Keratinocyte (primary cell): ENCODE measurements at regions not wholly inside any gene's neighbourhood (a gene's known extent, or its start where the extent isn't known, plus 50 kb on each side); places are given as distances from the start of the nearest gene placed in this dataset.

ENCODE experiments used
- DNase-seq: peaks from one replicate; pipeline ENCODE4 v3.0.0-alpha.2; 2011; ENCODE audit warnings: low read depth, missing footprints, low spot score
- FAIRE-seq: peaks from 2 replicates; lab custom pipeline; 2011; peaks lifted over from hg19 to GRCh38; lab: Jason Lieb, UNC
- H2AFZ ChIP-seq: 2 replicates; pipeline ENCODE4 v1.6.0; 2012; ENCODE audit warnings: low read length, control low read depth, inconsistent platforms; ENCODE audit not compliant: control insufficient read depth
- H3K27ac ChIP-seq: 2 replicates; pipeline ENCODE4 v1.5.1; 2011; ENCODE audit warnings: low read length; ENCODE audit not compliant: control insufficient read depth, insufficient read depth
- H3K27me3 ChIP-seq: 3 replicates; pipeline ENCODE4 v1.6.0; 2011; ENCODE audit warnings: low read length; ENCODE audit not compliant: control insufficient read depth, insufficient read depth; ENCODE audit errors: extremely low read depth
- H3K36me3 ChIP-seq, 2 experiments: 2 replicates in 1 of 2; 3 replicates in 1 of 2; pipeline ENCODE4 v1.5.1; 2011; ENCODE audit warnings: low read length in 2 of 2, mild to moderate bottlenecking in 1 of 2; ENCODE audit not compliant: control insufficient read depth in 2 of 2, insufficient read depth in 2 of 2; ENCODE audit errors: extremely low read depth in 1 of 2
- H3K4me1 ChIP-seq: 3 replicates; pipeline ENCODE4 v1.5.1; 2011; ENCODE audit warnings: low read length; ENCODE audit not compliant: control insufficient read depth, insufficient read depth; ENCODE audit errors: extremely low read depth
- H3K4me2 ChIP-seq: 3 replicates; pipeline ENCODE4 v1.6.0; 2011; ENCODE audit warnings: low read depth, low read length; ENCODE audit not compliant: control insufficient read depth, insufficient read depth; ENCODE audit errors: extremely low read depth
- H3K4me3 ChIP-seq, 3 experiments: fragments of 200-600 bp in 1 of 3; sonication (generic) in 1 of 3; 2 replicates in 2 of 3; 3 replicates in 1 of 3; pipeline ENCODE4 v1.5.1; 2011 to 2016; ENCODE audit warnings: low read length in 3 of 3, mild to moderate bottlenecking in 3 of 3, control low read depth in 2 of 3, inconsistent platforms in 1 of 3, low read depth in 1 of 3, mixed read lengths in 1 of 3, mixed run types in 1 of 3, moderate library complexity in 1 of 3; ENCODE audit not compliant: control insufficient read depth in 2 of 3, insufficient read depth in 2 of 3; ENCODE audit errors: extremely low read depth in 1 of 3
- H3K79me2 ChIP-seq: 2 replicates; pipeline ENCODE4 v1.6.0; 2012; ENCODE audit warnings: low read length; ENCODE audit not compliant: control insufficient read depth, insufficient read depth
- H3K9ac ChIP-seq: 3 replicates; pipeline ENCODE4 v1.6.0; 2011; ENCODE audit warnings: low read length; ENCODE audit not compliant: control insufficient read depth, insufficient read depth; ENCODE audit errors: extremely low read depth
- H3K9me1 ChIP-seq: 3 replicates; pipeline ENCODE4 v1.6.0; 2011; ENCODE audit warnings: low read length; ENCODE audit not compliant: control insufficient read depth, insufficient read depth; ENCODE audit errors: extremely low read depth
- H3K9me3 ChIP-seq: 2 replicates; pipeline ENCODE4 v1.5.1; 2012; ENCODE audit warnings: low read depth, low read length; ENCODE audit not compliant: control insufficient read depth
- H4K20me1 ChIP-seq: 3 replicates; pipeline ENCODE4 v1.6.0; 2011; ENCODE audit warnings: low read length; ENCODE audit not compliant: control insufficient read depth, insufficient read depth; ENCODE audit errors: extremely low read depth
- CTCF ChIP-seq, 3 experiments: IDR thresholded peaks in 1 of 3; conservative IDR thresholded peaks in 1 of 3; optimal IDR thresholded peaks in 1 of 3; 2 replicates in 2 of 3; 3 replicates in 1 of 3; pipeline versions ENCODE3 to v1.5.1; 2011; ENCODE audit warnings: low read length in 3 of 3, mild to moderate bottlenecking in 3 of 3, moderate library complexity in 2 of 3, control low read depth in 1 of 3, inconsistent platforms in 1 of 3; ENCODE audit not compliant: insufficient read depth in 2 of 3; ENCODE audit errors: extremely low read depth in 1 of 3
- EZH2 ChIP-seq: IDR thresholded peaks from one replicate; pipeline ENCODE4 v1.6.1; 2012; ENCODE audit warnings: inconsistent platforms, mild to moderate bottlenecking, low read length, moderate library complexity
- dilution Hi-C: fragments of 300-500 bp; cut with MboI; formaldehyde crosslinking; loops from one replicate; pipeline ENCODE4 v1.7.0; 2020; ENCODE audit warnings: low sequenced_read_pairs; ENCODE audit not compliant: extremely low pct_ligation_motif_present

DNA sequence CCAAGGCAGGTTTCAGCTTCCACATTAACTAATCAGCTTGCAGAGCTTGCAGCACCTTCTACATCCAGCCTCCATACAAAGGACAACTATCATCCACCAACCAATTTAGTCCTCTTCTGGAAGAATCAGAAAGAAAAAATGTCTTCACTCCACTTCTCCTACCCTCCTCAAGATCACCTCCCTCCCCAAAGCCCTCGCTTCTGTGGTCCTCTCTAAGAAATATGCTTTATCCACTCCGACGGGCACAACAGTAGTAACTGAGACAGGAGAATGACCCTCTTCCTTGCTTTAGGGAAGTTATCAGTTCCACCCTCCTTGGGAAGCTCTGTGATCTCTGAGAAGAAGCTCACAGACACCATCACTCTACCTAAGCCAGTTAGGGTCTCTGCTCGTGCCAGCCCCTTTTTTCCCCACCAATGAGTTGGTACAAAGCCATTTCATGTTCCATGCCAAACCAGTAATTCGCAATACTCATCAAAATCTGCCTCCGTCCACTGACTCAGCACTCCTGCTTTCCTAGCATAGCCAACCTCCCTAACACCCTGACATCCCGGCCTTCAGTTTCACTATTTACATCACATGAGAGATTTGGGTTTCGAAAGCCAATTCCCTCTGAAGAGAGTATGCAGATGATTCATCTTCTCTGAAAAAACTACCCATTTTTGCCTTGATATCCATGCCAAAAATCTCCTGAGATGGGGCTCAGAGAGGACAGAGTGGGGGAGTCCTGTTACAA is 114.1 kb upstream of the PKDCC start:
- no peaks in the 10 kb centered on the region for H3K9me3 ChIP-seq
- DNase-seq (no peak), FAIRE-seq (no peak)
- no peaks in the 10 kb centered on the region for H3K36me3 ChIP-seq
- H3K4me2 ChIP-seq: no peak overlapping the region
- no peak overlapping the region for H3K4me3 ChIP-seq
- peaks cover 1% of the 10 kb centered on the region for H3K4me1 ChIP-seq
- no peaks in the 10 kb centered on the region for H3K27me3 ChIP-seq
- no peaks in the 10 kb centered on the region for H4K20me1 ChIP-seq
- dilution Hi-C loops: no loop called here
- TF ChIP-seq EZH2: no peak
- TF ChIP-seq CTCF (optimal IDR thresholded peaks at IDR 0.05 in 1 of 3, IDR thresholded peaks at IDR 0.05 in 1 of 3, conservative IDR thresholded peaks at IDR 0.05 in 1 of 3; ENCODE audit: extremely low read depth in 1 of 3, insufficient read depth in 2 of 3, low read length in 3 of 3): no peak
- no peaks in the 10 kb centered on the region for H3K79me2 ChIP-seq
- no peak overlapping the region for H2AFZ ChIP-seq
- H3K9me1 ChIP-seq: no peaks in the 10 kb centered on the region
- no peak overlapping the region for H3K9ac ChIP-seq
- no peak overlapping the region for H3K27ac ChIP-seq

GRCh38 chr2:41934329-41934958 is 113.4 kb upstream of the PKDCC start:
- dilution Hi-C loops: no loop called here
- Histone ChIP-seq H3K27ac (no peak overlapping the region), H3K36me3 (no peaks in the 10 kb centered on the region), H3K9me1 (no peaks in the 10 kb centered on the region), H3K27me3 (no peaks in the 10 kb centered on the region), H3K9ac (no peak overlapping the region), H3K79me2 (no peaks in the 10 kb centered on the region), H3K4me1 (no peaks in the 10 kb centered on the region), H4K20me1 (no peaks in the 10 kb centered on the region), H3K9me3 (no peaks in the 10 kb centered on the region), H3K4me3 (no peak overlapping the region), H2AFZ (no peak overlapping the region), H3K4me2 (no peak overlapping the region)
- TF ChIP-seq EZH2 (no peak), CTCF (optimal IDR thresholded peaks at IDR 0.05 in 1 of 3, IDR thresholded peaks at IDR 0.05 in 1 of 3, conservative IDR thresholded peaks at IDR 0.05 in 1 of 3; ENCODE audit: extremely low read depth in 1 of 3, insufficient read depth in 2 of 3, low read length in 3 of 3) (no peak)
- FAIRE-seq (no peak), DNase-seq (no peak)
